Esophagus (tissue), 2 donors: ENCODE measurements at regions not wholly inside any gene's neighbourhood (a gene's known extent, or its start where the extent isn't known, plus 50 kb on each side); places are given as distances from the start of the nearest gene placed in this dataset.

ENCODE experiments used
- H3K27ac ChIP-seq, 2 donors: one replicate each; pipeline ENCODE4 v1.5.1; 2013; ENCODE audit warnings: low read depth in 2 of 2, mild to moderate bottlenecking in 2 of 2, inconsistent platforms in 1 of 2, low read length in 1 of 2, moderate library complexity in 1 of 2
- H3K27me3 ChIP-seq, 2 donors: one replicate each; pipeline ENCODE4 v1.6.1; 2013; ENCODE audit warnings: low read length in 2 of 2, control low read depth in 1 of 2, mild to moderate bottlenecking in 1 of 2; ENCODE audit not compliant: insufficient read depth in 2 of 2, control insufficient read depth in 1 of 2
- H3K36me3 ChIP-seq, 2 donors: one replicate each; pipeline ENCODE4 v1.6.1; 2013; ENCODE audit warnings: low read length in 1 of 2; ENCODE audit not compliant: control insufficient read depth in 2 of 2, insufficient read depth in 2 of 2
- H3K4me1 ChIP-seq, 2 donors: one replicate each; pipeline ENCODE4 v1.6.1; 2013; ENCODE audit warnings: low read length in 1 of 2; ENCODE audit not compliant: control insufficient read depth in 2 of 2, insufficient read depth in 2 of 2
- H3K4me3 ChIP-seq, 2 donors: one replicate each; pipeline ENCODE4 v1.5.1; 2013; ENCODE audit warnings: low read length in 2 of 2, mild to moderate bottlenecking in 2 of 2, low read depth in 1 of 2, moderate library complexity in 1 of 2
- H3K9me3 ChIP-seq, 2 donors: one replicate each; pipeline ENCODE4 v1.6.1; 2013; ENCODE audit warnings: mild to moderate bottlenecking in 2 of 2, low read depth in 1 of 2, low read length in 1 of 2, moderate library complexity in 1 of 2; ENCODE audit not compliant: control insufficient read depth in 2 of 2, insufficient read depth in 1 of 2
- whole genome bisulfite sequencing, 2 donors: extraction: QIAGEN DNeasy Blood & Tissue Kit; methylation state at CpG; one replicate each; pipeline ENCODE4 v1.1.7; 2013; 5-methylcytosine and 5-hydroxymethylcytosine counted together
- donor health status: healthy with polysubstance abuse.
- donor health status: Bipolar disorder and iron deficiency.

- H3K4me1 ChIP-seq: no peaks in the 10 kb centered on the region
- no peaks in the 10 kb centered on the region for H3K27me3 ChIP-seq
- no peak overlapping the region for H3K4me3 ChIP-seq
- 88 to 95% methylated on average over 1 of the region's 1 CpG for WGBS, 2 donors
- no peak overlapping the region for H3K27ac ChIP-seq
- H3K9me3 ChIP-seq: no peaks in the 10 kb centered on the region
- H3K36me3 ChIP-seq: no peaks in the 10 kb centered on the region
These were observed 125.2 kb downstream of the TMCO5A start for GRCh38 chr15:38059665-38060064.

GRCh38 chr15:38061856-38062649, 127.6 kb downstream of the TMCO5A start:
- H3K4me1 ChIP-seq: no peaks in the 10 kb centered on the region
- no peaks in the 10 kb centered on the region for H3K36me3 ChIP-seq
- no peak overlapping the region for H3K27ac ChIP-seq
- no peaks in the 10 kb centered on the region for H3K27me3 ChIP-seq
- 63 to 64% methylated on average over 6 of the region's 6 CpGs for WGBS, 2 donors
- no peaks in the 10 kb centered on the region for H3K9me3 ChIP-seq
- H3K4me3 ChIP-seq: no peak overlapping the region

- Histone ChIP-seq H3K36me3 (no peaks in the 10 kb centered on the region), H3K4me3 (no peak overlapping the region), H3K27me3 (no peaks in the 10 kb centered on the region), H3K27ac (no peak overlapping the region), H3K4me1 (no peaks in the 10 kb centered on the region), H3K9me3 (no peaks in the 10 kb centered on the region)
- WGBS, 2 donors: 70 to 73% methylated on average over 7 of the region's 7 CpGs
These were observed 128.3 kb downstream of the TMCO5A start for GRCh38 chr15:38062696-38063095.

- WGBS, 2 donors: 62 to 68% methylated on average over 5 of the region's 5 CpGs
These were observed 131.4 kb downstream of the TMCO5A start for GRCh38 chr15:38065721-38066345.

GRCh38 chr15:38066612-38067011, 132.2 kb downstream of the TMCO5A start:
- Histone ChIP-seq H3K4me1 (peaks cover 0 to 1% of the 10 kb centered on the region in 2 donors), H3K27me3 (no peaks in the 10 kb centered on the region), H3K9me3 (no peaks in the 10 kb centered on the region), H3K4me3 (no peak overlapping the region), H3K36me3 (no peaks in the 10 kb centered on the region), H3K27ac (no peak overlapping the region)
- WGBS, 2 donors: 73 to 90% methylated on average over 3 of the region's 3 CpGs

More at GRCh38 chr15:38065721-38066345, 131.4 kb downstream of the TMCO5A start:
- no peaks in the 10 kb centered on the region for H3K4me1 ChIP-seq
- H3K4me3 ChIP-seq: no peak overlapping the region
- H3K27ac ChIP-seq: no peak overlapping the region
- no peaks in the 10 kb centered on the region for H3K36me3 ChIP-seq
- no peaks in the 10 kb centered on the region for H3K27me3 ChIP-seq
- H3K9me3 ChIP-seq: no peaks in the 10 kb centered on the region

GRCh38 chr15:38068626-38069391, 134.4 kb downstream of the TMCO5A start:
- Histone ChIP-seq H3K4me1 (peaks cover 0 to 2% of the 10 kb centered on the region in 2 donors), H3K36me3 (no peaks in the 10 kb centered on the region), H3K27me3 (no peaks in the 10 kb centered on the region), H3K27ac (peak overlapping the region; percentile 35 to 55), H3K9me3 (no peaks in the 10 kb centered on the region), H3K4me3 (peak overlapping the region in 1 of 2 donors; percentile 34)
- 23 to 32% methylated on average over 7 of the region's 7 CpGs for WGBS, 2 donors

- Histone ChIP-seq H3K36me3 (no peaks in the 10 kb centered on the region), H3K27me3 (no peaks in the 10 kb centered on the region), H3K27ac (peak overlapping the region in 1 of 2 donors; percentile 40), H3K4me1 (peaks cover 0 to 2% of the 10 kb centered on the region in 2 donors), H3K9me3 (no peaks in the 10 kb centered on the region), H3K4me3 (peak overlapping the region in 1 of 2 donors; percentile 34)
- 39 to 42% methylated on average over 3 of the region's 3 CpGs for WGBS, 2 donors
These were observed 135.1 kb downstream of the TMCO5A start for GRCh38 chr15:38069511-38070011.

GRCh38 chr15:38070778-38071177, 136.3 kb downstream of the TMCO5A start:
- H3K9me3 ChIP-seq: no peaks in the 10 kb centered on the region
- peaks cover 0 to 2% of the 10 kb centered on the region in 2 donors for H3K4me1 ChIP-seq
- no peaks in the 10 kb centered on the region for H3K36me3 ChIP-seq
- no peak overlapping the region for H3K27ac ChIP-seq
- 87 to 88% methylated on average over 4 of the region's 4 CpGs for WGBS, 2 donors
- H3K4me3 ChIP-seq: no peak overlapping the region
- H3K27me3 ChIP-seq: no peaks in the 10 kb centered on the region

- no peaks in the 10 kb centered on the region for H3K36me3 ChIP-seq
- H3K4me3 ChIP-seq: no peak overlapping the region
- 84 to 85% methylated on average over 11 of the region's 11 CpGs for WGBS, 2 donors
- no peaks in the 10 kb centered on the region for H3K9me3 ChIP-seq
- H3K27ac ChIP-seq: no peak overlapping the region
- H3K27me3 ChIP-seq: no peaks in the 10 kb centered on the region
- peaks cover 0 to 2% of the 10 kb centered on the region in 2 donors for H3K4me1 ChIP-seq
These were observed 137.0 kb downstream of the TMCO5A start for GRCh38 chr15:38071211-38071972.
